Activated B cell treated with CpG ODN at 0.5 μM for 24 hours (primary cell): ENCODE measurements at regions not wholly inside any gene's neighbourhood (a gene's known extent, or its start where the extent isn't known, plus 50 kb on each side); places are given as distances from the start of the nearest gene placed in this dataset.

ENCODE experiments used
- ATAC-seq: fragments of 200-7000 bp; cut with Tn5 transposase; one replicate; pipeline ENCODE4 v1.10.0; 2021; ENCODE audit warnings: low read depth, mild to moderate bottlenecking, moderate library complexity
- CTCF ChIA-PET: fragments of 350-600 bp; sonication (Branson Sonifier 250); formaldehyde crosslinking; loops from one replicate; lab custom pipeline; 2021; ENCODE audit warnings: antibody characterized with exemption; lab: Charles Lee
- POLR2A ChIA-PET: fragments of 350-600 bp; sonication (Branson Sonifier 250); formaldehyde crosslinking; loops from one replicate; lab custom pipeline; 2021; ENCODE audit warnings: antibody characterized with exemption; lab: Charles Lee
- DNase-seq: peaks from one replicate; pipeline ENCODE4 v3.0.0; 2022
- H3K27ac Mint-ChIP-seq: one replicate; pipeline ENCODE4 v1.8.0; 2020; ENCODE audit warnings: mixed read lengths
- H3K27me3 Mint-ChIP-seq: one replicate; pipeline ENCODE4 v1.8.0; 2021; ENCODE audit warnings: mixed read lengths
- H3K36me3 Mint-ChIP-seq: one replicate; pipeline ENCODE4 v1.8.0; 2021; ENCODE audit warnings: low read depth, mixed read lengths
- H3K4me1 Mint-ChIP-seq: one replicate; pipeline ENCODE4 v1.8.0; 2021; ENCODE audit warnings: mixed read lengths
- H3K4me3 Mint-ChIP-seq: one replicate; pipeline ENCODE4 v1.8.0; 2020; ENCODE audit warnings: mild to moderate bottlenecking, mixed read lengths
- H3K9me3 Mint-ChIP-seq: one replicate; pipeline ENCODE4 v1.8.0; 2020; ENCODE audit warnings: mixed read lengths
- intact Hi-C: fragments of 100-400 bp; cut with micrococcal nuclease; formaldehyde crosslinking; loops from one replicate; pipeline ENCODE4 v1.15.1; 2024
- TF ChIP-seq, protein P1 (sequence below): fragments of 200-600 bp; IDR thresholded peaks from one replicate; pipeline ENCODE4 v1.8.0; 2022; ENCODE audit warnings: antibody characterized with exemption, mild to moderate bottlenecking

- intact Hi-C loops = no loop called here
- no peak overlapping the region for H3K27ac Mint-ChIP-seq
- POLR2A ChIA-PET = no interaction called here
Observed at GRCh38 chr9:103362986-103363385, 367.9 kb downstream of the CYLC2 start.

DNA sequence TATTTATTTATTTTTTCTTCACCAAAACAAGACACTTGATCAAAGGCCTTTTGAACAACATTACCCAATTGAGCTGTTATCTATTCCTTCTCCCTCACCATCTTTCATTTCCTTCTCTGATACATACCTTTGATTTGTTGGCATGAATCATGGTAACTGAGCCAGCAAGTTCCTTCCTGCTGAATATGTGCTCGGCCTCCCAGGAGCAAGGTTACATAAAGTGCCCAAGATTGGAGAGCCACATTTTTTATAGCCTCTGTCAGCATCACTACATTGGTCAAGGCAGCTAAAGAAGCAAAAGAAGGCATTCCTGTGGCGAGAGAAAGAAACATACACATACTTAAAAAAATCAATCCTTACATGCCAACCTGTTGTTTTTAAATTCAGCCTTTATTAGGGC is 369.6 kb downstream of the CYLC2 start:
- peaks cover 3% of the 10 kb centered on the region for H3K9me3 Mint-ChIP-seq
- no peaks in the 10 kb centered on the region for H3K4me1 Mint-ChIP-seq
- no peak overlapping the region for H3K27ac Mint-ChIP-seq
- CTCF ChIA-PET = no interaction called here
- no peak for DNase-seq
- H3K27me3 Mint-ChIP-seq = no peaks in the 10 kb centered on the region
- TF ChIP-seq, protein P1, sequence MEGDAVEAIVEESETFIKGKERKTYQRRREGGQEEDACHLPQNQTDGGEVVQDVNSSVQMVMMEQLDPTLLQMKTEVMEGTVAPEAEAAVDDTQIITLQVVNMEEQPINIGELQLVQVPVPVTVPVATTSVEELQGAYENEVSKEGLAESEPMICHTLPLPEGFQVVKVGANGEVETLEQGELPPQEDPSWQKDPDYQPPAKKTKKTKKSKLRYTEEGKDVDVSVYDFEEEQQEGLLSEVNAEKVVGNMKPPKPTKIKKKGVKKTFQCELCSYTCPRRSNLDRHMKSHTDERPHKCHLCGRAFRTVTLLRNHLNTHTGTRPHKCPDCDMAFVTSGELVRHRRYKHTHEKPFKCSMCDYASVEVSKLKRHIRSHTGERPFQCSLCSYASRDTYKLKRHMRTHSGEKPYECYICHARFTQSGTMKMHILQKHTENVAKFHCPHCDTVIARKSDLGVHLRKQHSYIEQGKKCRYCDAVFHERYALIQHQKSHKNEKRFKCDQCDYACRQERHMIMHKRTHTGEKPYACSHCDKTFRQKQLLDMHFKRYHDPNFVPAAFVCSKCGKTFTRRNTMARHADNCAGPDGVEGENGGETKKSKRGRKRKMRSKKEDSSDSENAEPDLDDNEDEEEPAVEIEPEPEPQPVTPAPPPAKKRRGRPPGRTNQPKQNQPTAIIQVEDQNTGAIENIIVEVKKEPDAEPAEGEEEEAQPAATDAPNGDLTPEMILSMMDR = no peak
- no peaks in the 10 kb centered on the region for H3K36me3 Mint-ChIP-seq
- POLR2A ChIA-PET = no interaction called here
- H3K4me3 Mint-ChIP-seq = no peak overlapping the region
- intact Hi-C loops = no loop called here
- no peak for ATAC-seq

More at GRCh38 chr9:103362986-103363385, 367.9 kb downstream of the CYLC2 start:
- no peak for DNase-seq
- no peaks in the 10 kb centered on the region for H3K27me3 Mint-ChIP-seq
- ATAC-seq = no peak
- no peak overlapping the region for H3K4me3 Mint-ChIP-seq
- CTCF ChIA-PET = no interaction called here
- H3K9me3 Mint-ChIP-seq = peaks cover 3% of the 10 kb centered on the region
- H3K4me1 Mint-ChIP-seq = no peaks in the 10 kb centered on the region
- H3K36me3 Mint-ChIP-seq = no peaks in the 10 kb centered on the region
- TF ChIP-seq, protein P1 = no peak

- DNase-seq (no peak), ATAC-seq (no peak)
- Mint-ChIP-seq H3K36me3 (no peaks in the 10 kb centered on the region), H3K27me3 (no peaks in the 10 kb centered on the region), H3K4me1 (no peaks in the 10 kb centered on the region), H3K4me3 (no peak overlapping the region), H3K9me3 (peaks cover 2% of the 10 kb centered on the region), H3K27ac (no peak overlapping the region)
- intact Hi-C loops = no loop called here
- POLR2A ChIA-PET = no interaction called here
- CTCF ChIA-PET = no interaction called here
- TF ChIP-seq, protein P1 = no peak
Observed at GRCh38 chr9:103371152-103371551, 376.0 kb downstream of the CYLC2 start.

- Mint-ChIP-seq H3K4me3 (no peak overlapping the region), H3K27ac (no peak overlapping the region), H3K9me3 (peaks cover 2% of the 10 kb centered on the region), H3K4me1 (no peaks in the 10 kb centered on the region), H3K36me3 (no peaks in the 10 kb centered on the region), H3K27me3 (no peaks in the 10 kb centered on the region)
- intact Hi-C loops = no loop called here
- POLR2A ChIA-PET = no interaction called here
- CTCF ChIA-PET = no interaction called here
- TF ChIP-seq, protein P1 = no peak
- DNase-seq = no peak
- ATAC-seq = no peak
Observed at GRCh38 chr9:103372828-103373227, 377.7 kb downstream of the CYLC2 start.

- H3K9me3 Mint-ChIP-seq = no peaks in the 10 kb centered on the region
- intact Hi-C loops = no loop called here
- CTCF ChIA-PET = no interaction called here
Observed at GRCh38 chr9:103377667-103378066, 382.5 kb downstream of the CYLC2 start.

More at GRCh38 chr9:103377667-103378066, 382.5 kb downstream of the CYLC2 start:
- Mint-ChIP-seq H3K27me3 (no peaks in the 10 kb centered on the region), H3K36me3 (no peaks in the 10 kb centered on the region), H3K4me3 (no peak overlapping the region), H3K4me1 (no peaks in the 10 kb centered on the region), H3K27ac (no peak overlapping the region)
- POLR2A ChIA-PET = no interaction called here
- no peak for ATAC-seq
- DNase-seq = no peak
- TF ChIP-seq, protein P1 = no peak
